Keratinocyte (primary cell): ENCODE measurements at regions not wholly inside any gene's neighbourhood (a gene's known extent, or its start where the extent isn't known, plus 50 kb on each side); places are given as distances from the start of the nearest gene placed in this dataset.

ENCODE experiments used
- CTCF ChIP-seq, 3 experiments: IDR thresholded peaks in 1 of 3; conservative IDR thresholded peaks in 1 of 3; optimal IDR thresholded peaks in 1 of 3; 2 replicates in 2 of 3; 3 replicates in 1 of 3; pipeline versions ENCODE3 to v1.5.1; 2011; ENCODE audit warnings: low read length in 3 of 3, mild to moderate bottlenecking in 3 of 3, moderate library complexity in 2 of 3, control low read depth in 1 of 3, inconsistent platforms in 1 of 3; ENCODE audit not compliant: insufficient read depth in 2 of 3; ENCODE audit errors: extremely low read depth in 1 of 3
- EZH2 ChIP-seq: IDR thresholded peaks from one replicate; pipeline ENCODE4 v1.6.1; 2012; ENCODE audit warnings: inconsistent platforms, mild to moderate bottlenecking, low read length, moderate library complexity

GRCh38 chr2:118490330-118490729, 357.1 kb downstream of the EN1 start:
- no peak for TF ChIP-seq CTCF (optimal IDR thresholded peaks at IDR 0.05 in 1 of 3, IDR thresholded peaks at IDR 0.05 in 1 of 3, conservative IDR thresholded peaks at IDR 0.05 in 1 of 3; ENCODE audit: extremely low read depth in 1 of 3, insufficient read depth in 2 of 3, low read length in 3 of 3)
- TF ChIP-seq EZH2: no peak
